K562 (cell line): ENCODE measurements at regions not wholly inside any gene's neighbourhood (a gene's known extent, or its start where the extent isn't known, plus 50 kb on each side); places are given as distances from the start of the nearest gene placed in this dataset.

Experiments used
- ATAC-seq: fragments of 200-7000 bp; cut with Tn5 transposase; 3 replicates; pipeline ENCODE4 v1.9.1; 2020; ENCODE audit warnings: moderate library complexity
- BruUV-seq: library from RNA; stranded (reverse); fragments of 400-500 nt; replicated peaks from 2 replicates; lab custom pipeline; 2021; lab: Mats Ljungman, UMichigan
- CTCF ChIA-PET: fragments of 300-600 bp; formaldehyde crosslinking; extraction: SDS; loops from one replicate; lab custom pipeline; 2021; ENCODE audit warnings: low intra/inter-chr PET ratio; lab: Yijun Ruan, JAX
- POLR2A ChIA-PET: fragments of 300-600, 350-650 bp; sonication (Branson Sonifier 250); formaldehyde crosslinking; extraction: SDS; loops from one replicate; lab custom pipeline; 2021; ENCODE audit warnings: antibody characterized with exemption, inconsistent platforms; lab: Yijun Ruan, JAX
- DNase-seq, 4 experiments: peaks; one replicate each; pipeline versions ENCODE4 v3.0.0 to v3.0.0-alpha.2; 2011 to 2018; ENCODE audit warnings: low spot score in 3 of 4, mixed read lengths in 3 of 4; ENCODE audit errors: extremely low read depth in 1 of 4
- FAIRE-seq: peaks from 2 replicates; lab custom pipeline; 2011; peaks lifted over from hg19 to GRCh38; lab: Jason Lieb, UNC
- H2AFZ ChIP-seq: 2 replicates; pipeline ENCODE4 v1.6.0; 2011; ENCODE audit warnings: low read depth, low read length, control low read depth, inconsistent platforms
- H3K27ac ChIP-seq: fragments of 200-600 bp; 3 replicates; pipeline ENCODE4 v1.8.0; 2011; ENCODE audit warnings: low read depth, mild to moderate bottlenecking, control low read depth, inconsistent platforms, low read length, moderate library complexity, mixed read lengths; ENCODE audit errors: extremely low read depth
- H3K27me3 ChIP-seq, 2 experiments: fragments of 300-600 bp in 1 of 2; 2 replicates in 1 of 2; 3 replicates in 1 of 2; pipeline versions ENCODE4 v1.6.0 to v1.8.0; 2011; ENCODE audit warnings: inconsistent platforms in 2 of 2, low read length in 2 of 2, mild to moderate bottlenecking in 1 of 2, mixed read lengths in 1 of 2, moderate library complexity in 1 of 2; ENCODE audit not compliant: control insufficient read depth in 2 of 2, insufficient read depth in 2 of 2
- H3K36me3 ChIP-seq: fragments of 300-600 bp; 3 replicates; pipeline ENCODE4 v1.8.0; 2011; ENCODE audit warnings: mild to moderate bottlenecking, low read length, inconsistent platforms; ENCODE audit not compliant: control insufficient read depth, insufficient read depth
- H3K4me1 ChIP-seq, 2 experiments: fragments of 200-600 bp in 1 of 2; replicated peaks in 1 of 2; 2 replicates in 1 of 2; 3 replicates in 1 of 2; pipeline versions ENCODE4 v1.5.1 to v1.8.0; 2011; ENCODE audit warnings: inconsistent platforms in 2 of 2, low read length in 2 of 2, mild to moderate bottlenecking in 1 of 2, mixed read lengths in 1 of 2, moderate library complexity in 1 of 2; ENCODE audit not compliant: control insufficient read depth in 2 of 2, insufficient read depth in 2 of 2
- H3K4me2 ChIP-seq: 2 replicates; pipeline ENCODE4 v1.6.1; 2011; ENCODE audit warnings: low read length, control low read depth, inconsistent platforms, mixed read lengths; ENCODE audit not compliant: insufficient read depth
- H3K4me3 ChIP-seq: fragments of 200-600 bp; sonication (generic), shearing (Covaris generic); 2 replicates; pipeline ENCODE4 v1.5.1; 2016; ENCODE audit warnings: control low read depth, inconsistent platforms
- H3K79me2 ChIP-seq: fragments of 200-600 bp; 3 replicates; pipeline ENCODE4 v1.8.0; 2011; ENCODE audit warnings: low read length, inconsistent platforms; ENCODE audit not compliant: control insufficient read depth, insufficient read depth
- H3K9ac ChIP-seq, 2 experiments: 2 replicates each; pipeline versions ENCODE4 v1.6.0 to v1.6.1; 2011; ENCODE audit warnings: low read depth in 2 of 2, low read length in 2 of 2, control low read depth in 1 of 2, inconsistent platforms in 1 of 2, mild to moderate bottlenecking in 1 of 2, mixed read lengths in 1 of 2; ENCODE audit not compliant: insufficient read depth in 1 of 2
- H3K9me1 ChIP-seq: one replicate; pipeline ENCODE4 v1.6.0; 2011; ENCODE audit warnings: inconsistent platforms, mild to moderate bottlenecking, low read length, moderate library complexity; ENCODE audit not compliant: control insufficient read depth, insufficient read depth
- H3K9me3 ChIP-seq: replicated peaks from 2 replicates; pipeline ENCODE4 v1.5.1; 2011; ENCODE audit warnings: low read depth, low read length, inconsistent platforms; ENCODE audit not compliant: control insufficient read depth, insufficient read depth
- H4K20me1 ChIP-seq: replicated peaks from 2 replicates; pipeline ENCODE4 v1.6.1; 2011; ENCODE audit warnings: low read length, inconsistent platforms, mixed read lengths; ENCODE audit not compliant: control insufficient read depth, insufficient read depth
- CTBP1 ChIP-seq: fragments of 450-650 bp; IDR thresholded peaks from 2 replicates; pipeline ENCODE4 v1.6.1; 2016; ENCODE audit warnings: borderline replicate concordance
- ELF1 ChIP-seq: fragments of 200-800 bp; sonication (Bioruptor generic); IDR thresholded peaks from 2 replicates; pipeline ENCODE4 v1.6.1; 2016; ENCODE audit warnings: missing genetic modification characterization, missing compliant biosample characterization
- EP300 ChIP-seq: IDR thresholded peaks from 2 replicates; pipeline ENCODE4 v1.6.1; 2012; ENCODE audit warnings: low read length, improper control_type of control experiment
- ETV1 ChIP-seq: fragments of 450-650 bp; conservative IDR thresholded peaks from 2 replicates; pipeline ENCODE4 v1.6.1; 2016; ENCODE audit warnings: missing genetic modification characterization, control low read depth, low read depth, missing compliant biosample characterization
- FOSL1 ChIP-seq: fragments of 200-800 bp; sonication (Bioruptor generic); conservative IDR thresholded peaks from 2 replicates; pipeline ENCODE4 v1.6.1; 2016; ENCODE audit warnings: missing genetic modification characterization, missing compliant biosample characterization
- JUND ChIP-seq, 2 experiments: IDR thresholded peaks; 2 replicates in 1 of 2; 3 replicates in 1 of 2; pipeline ENCODE4 v1.6.1; 2011; ENCODE audit warnings: borderline replicate concordance in 2 of 2, low read depth in 2 of 2, low read length in 2 of 2, improper control_type of control experiment in 1 of 2, missing biosample characterization in 1 of 2, missing genetic modification characterization in 1 of 2, missing genetic modification reagents in 1 of 2
- KAT7 ChIP-seq: sonication (generic); formaldehyde crosslinking; IDR thresholded peaks from 2 replicates; pipeline ENCODE4 v1.8.0; 2022; ENCODE audit warnings: missing genetic modification reagents, mild to moderate bottlenecking, borderline replicate concordance
- NFIC ChIP-seq: fragments of 450-650 bp; IDR thresholded peaks from 2 replicates; pipeline ENCODE4 v1.6.1; 2017; ENCODE audit warnings: mild to moderate bottlenecking, inconsistent platforms
- NR4A1 ChIP-seq, 2 experiments: fragments of 250-450 bp in 1 of 2; fragments of 450-650 bp in 1 of 2; sonication (Bioruptor Pico) in 1 of 2; IDR thresholded peaks; 2 replicates each; pipeline versions ENCODE4 v1.4.0 to v1.6.1; 2016 to 2020; ENCODE audit warnings: mild to moderate bottlenecking in 2 of 2, missing compliant biosample characterization in 1 of 2, missing genetic modification characterization in 1 of 2, moderate library complexity in 1 of 2
- RFX7 ChIP-seq: fragments of 250-450 bp; sonication (Bioruptor Pico); IDR thresholded peaks from 2 replicates; pipeline ENCODE4 v1.5.1; 2021; ENCODE audit warnings: mild to moderate bottlenecking
- TOE1 ChIP-seq, 2 experiments: fragments of 450-650 bp in 1 of 2; sonication (generic) in 1 of 2; formaldehyde crosslinking in 1 of 2; IDR thresholded peaks; 2 replicates each; pipeline versions ENCODE4 v1.7.1 to v1.8.0; 2016 to 2022; ENCODE audit warnings: borderline replicate concordance in 2 of 2, mild to moderate bottlenecking in 2 of 2, antibody characterized with exemption in 1 of 2, inconsistent platforms in 1 of 2, low read depth in 1 of 2, missing genetic modification reagents in 1 of 2, moderate library complexity in 1 of 2
- ZZZ3 ChIP-seq: fragments of 450-650 bp; IDR thresholded peaks from 2 replicates; pipeline ENCODE4 v1.6.1; 2016; ENCODE audit warnings: antibody characterized with exemption, mild to moderate bottlenecking, moderate library complexity
- WGBS: fragments of 100-300 bp; shearing (Covaris generic); methylation state at CpG from one replicate; pipeline ENCODE4 v1.1.6; 2016; ENCODE audit warnings: low coverage, mixed read lengths; ENCODE audit not compliant: insufficient coverage; ENCODE audit errors: missing lambda C conversion rate; 5-methylcytosine and 5-hydroxymethylcytosine counted together
- in situ Hi-C: fragments of 300-500 bp; cut with MboI; formaldehyde crosslinking; loops from 4 replicates; pipeline ENCODE4 v1.15.0; 2018; ENCODE audit warnings: inconsistent platforms, mixed read lengths
- intact Hi-C: fragments of 100-400 bp; cut with micrococcal nuclease; formaldehyde crosslinking; loops from 2 replicates; pipeline ENCODE4 v1.14.2; 2022
- TF ChIP-seq, protein P1 (sequence below): fragments of 450-650 bp; IDR thresholded peaks from 2 replicates; pipeline ENCODE4 v1.6.1; 2017; ENCODE audit warnings: mild to moderate bottlenecking, moderate library complexity
- TF ChIP-seq, protein P2 (sequence below): sonication (generic); formaldehyde crosslinking; IDR thresholded peaks from 2 replicates; pipeline ENCODE4 v1.8.1; 2023; ENCODE audit warnings: missing genetic modification reagents, mild to moderate bottlenecking, borderline replicate concordance

DNA sequence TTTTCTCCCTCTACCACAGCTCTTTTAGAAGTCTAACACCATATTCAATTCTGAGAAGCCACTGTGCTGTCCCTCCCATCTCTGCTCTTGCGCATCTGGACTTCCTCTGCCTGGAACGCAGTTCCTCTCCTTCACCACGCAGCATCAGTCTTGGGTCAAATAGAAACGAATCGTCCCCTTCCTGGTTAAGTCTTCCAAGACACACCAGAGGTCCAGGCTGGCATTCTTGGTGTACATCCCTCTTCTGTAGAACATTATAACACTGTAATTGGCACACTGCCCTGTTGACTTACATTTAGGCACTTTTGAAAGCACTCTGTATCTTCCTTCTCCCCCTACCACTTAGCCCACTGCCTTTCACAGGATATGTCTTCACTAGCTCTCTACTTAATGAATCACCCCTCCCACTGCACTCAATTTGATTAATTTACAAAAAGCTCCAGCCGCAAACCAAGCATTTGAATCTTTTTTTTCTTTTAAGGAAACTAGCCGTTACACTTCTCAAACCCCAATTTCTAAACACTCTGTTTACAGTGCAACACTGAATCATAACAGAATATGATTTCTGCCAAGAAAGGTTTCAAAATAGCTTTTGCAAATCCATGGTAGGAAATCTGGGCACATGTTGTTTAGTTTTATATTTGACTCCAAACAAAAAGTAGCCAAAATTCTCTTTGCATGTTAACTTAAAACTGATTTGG is 140.8 kb upstream of the CARMIL1 start:
- ChIA-PET POLR2A (interaction anchor here (1.1 kb wide), 1 partner anchor 18 kb away, joined by 3 read pairs; no protein-coding TSS in a partner anchor), CTCF (interaction anchor here (0.7 kb wide), 1 partner anchor 710 kb away, joined by 4 read pairs; no protein-coding TSS in a partner anchor)
- WGBS, result 2% methylated on average over 7 of the region's 7 CpGs
- Histone ChIP-seq H3K9ac (no peak overlapping the region), H3K9me1 (no peaks in the 10 kb centered on the region), H3K9me3 (no peaks in the 10 kb centered on the region), H4K20me1 (no peaks in the 10 kb centered on the region), H2AFZ (peak overlapping the region; percentile 61), H3K36me3 (no peaks in the 10 kb centered on the region), H3K4me3 (no peak overlapping the region), H3K27ac (no peak overlapping the region), H3K79me2 (no peaks in the 10 kb centered on the region), H3K4me1 (no peaks in the 10 kb centered on the region), H3K27me3 (no peaks in the 10 kb centered on the region), H3K4me2 (peak overlapping the region; percentile 46; the same call in 1 of the 2 replicates)
- DNase-seq, result peak in 1 of 4 experiments; percentile 39
- ATAC-seq, result peak; percentile 88
- FAIRE-seq, result no peak
- no TSS peak for BruUV-seq
- in situ Hi-C loops (no loop called here), intact Hi-C loops (no loop called here)
- TF ChIP-seq JUND (IDR thresholded peaks at IDR 0.05; ENCODE audit: borderline replicate concordance, low read depth, low read length), result no peak
- TF ChIP-seq JUND (tag; IDR thresholded peaks at IDR 0.05; ENCODE audit: borderline replicate concordance, low read depth, low read length), result peak; percentile 32; the same call in 1 of the 3 replicates
- 0 out of 2 replicates have a peak, but pooled peaks have one; percentile 13 for TF ChIP-seq NFIC
- TF ChIP-seq RFX7, result no peak
- peak; percentile 36; the same call in 1 of the 2 replicates for TF ChIP-seq ELF1 (tag)
- TF ChIP-seq FOSL1, result no peak
- peak; percentile 54 for TF ChIP-seq ETV1 (tag)
- TF ChIP-seq NR4A1 (CRISPR knock-in tag; IDR thresholded peaks at IDR 0.05), result no peak
- no peak for TF ChIP-seq NR4A1 (tag; IDR thresholded peaks at IDR 0.05)
- TF ChIP-seq, protein P1, sequence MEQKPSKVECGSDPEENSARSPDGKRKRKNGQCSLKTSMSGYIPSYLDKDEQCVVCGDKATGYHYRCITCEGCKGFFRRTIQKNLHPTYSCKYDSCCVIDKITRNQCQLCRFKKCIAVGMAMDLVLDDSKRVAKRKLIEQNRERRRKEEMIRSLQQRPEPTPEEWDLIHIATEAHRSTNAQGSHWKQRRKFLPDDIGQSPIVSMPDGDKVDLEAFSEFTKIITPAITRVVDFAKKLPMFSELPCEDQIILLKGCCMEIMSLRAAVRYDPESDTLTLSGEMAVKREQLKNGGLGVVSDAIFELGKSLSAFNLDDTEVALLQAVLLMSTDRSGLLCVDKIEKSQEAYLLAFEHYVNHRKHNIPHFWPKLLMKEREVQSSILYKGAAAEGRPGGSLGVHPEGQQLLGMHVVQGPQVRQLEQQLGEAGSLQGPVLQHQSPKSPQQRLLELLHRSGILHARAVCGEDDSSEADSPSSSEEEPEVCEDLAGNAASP, result no peak
- TF ChIP-seq ZZZ3, result no peak
- TF ChIP-seq CTBP1, result peak; percentile 61
- TF ChIP-seq, protein P2, sequence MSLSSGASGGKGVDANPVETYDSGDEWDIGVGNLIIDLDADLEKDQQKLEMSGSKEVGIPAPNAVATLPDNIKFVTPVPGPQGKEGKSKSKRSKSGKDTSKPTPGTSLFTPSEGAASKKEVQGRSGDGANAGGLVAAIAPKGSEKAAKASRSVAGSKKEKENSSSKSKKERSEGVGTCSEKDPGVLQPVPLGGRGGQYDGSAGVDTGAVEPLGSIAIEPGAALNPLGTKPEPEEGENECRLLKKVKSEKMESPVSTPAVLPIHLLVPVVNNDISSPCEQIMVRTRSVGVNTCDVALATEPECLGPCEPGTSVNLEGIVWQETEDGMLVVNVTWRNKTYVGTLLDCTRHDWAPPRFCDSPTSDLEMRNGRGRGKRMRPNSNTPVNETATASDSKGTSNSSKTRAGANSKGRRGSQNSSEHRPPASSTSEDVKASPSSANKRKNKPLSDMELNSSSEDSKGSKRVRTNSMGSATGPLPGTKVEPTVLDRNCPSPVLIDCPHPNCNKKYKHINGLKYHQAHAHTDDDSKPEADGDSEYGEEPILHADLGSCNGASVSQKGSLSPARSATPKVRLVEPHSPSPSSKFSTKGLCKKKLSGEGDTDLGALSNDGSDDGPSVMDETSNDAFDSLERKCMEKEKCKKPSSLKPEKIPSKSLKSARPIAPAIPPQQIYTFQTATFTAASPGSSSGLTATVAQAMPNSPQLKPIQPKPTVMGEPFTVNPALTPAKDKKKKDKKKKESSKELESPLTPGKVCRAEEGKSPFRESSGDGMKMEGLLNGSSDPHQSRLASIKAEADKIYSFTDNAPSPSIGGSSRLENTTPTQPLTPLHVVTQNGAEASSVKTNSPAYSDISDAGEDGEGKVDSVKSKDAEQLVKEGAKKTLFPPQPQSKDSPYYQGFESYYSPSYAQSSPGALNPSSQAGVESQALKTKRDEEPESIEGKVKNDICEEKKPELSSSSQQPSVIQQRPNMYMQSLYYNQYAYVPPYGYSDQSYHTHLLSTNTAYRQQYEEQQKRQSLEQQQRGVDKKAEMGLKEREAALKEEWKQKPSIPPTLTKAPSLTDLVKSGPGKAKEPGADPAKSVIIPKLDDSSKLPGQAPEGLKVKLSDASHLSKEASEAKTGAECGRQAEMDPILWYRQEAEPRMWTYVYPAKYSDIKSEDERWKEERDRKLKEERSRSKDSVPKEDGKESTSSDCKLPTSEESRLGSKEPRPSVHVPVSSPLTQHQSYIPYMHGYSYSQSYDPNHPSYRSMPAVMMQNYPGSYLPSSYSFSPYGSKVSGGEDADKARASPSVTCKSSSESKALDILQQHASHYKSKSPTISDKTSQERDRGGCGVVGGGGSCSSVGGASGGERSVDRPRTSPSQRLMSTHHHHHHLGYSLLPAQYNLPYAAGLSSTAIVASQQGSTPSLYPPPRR, result no peak
- TF ChIP-seq EP300, result no peak
- TF ChIP-seq KAT7 (CRISPR knock-in tag), result no peak
- TF ChIP-seq TOE1 (IDR thresholded peaks at IDR 0.05; ENCODE audit: borderline replicate concordance), result no peak
- no peak for TF ChIP-seq TOE1 (CRISPR knock-in tag; IDR thresholded peaks at IDR 0.05; ENCODE audit: borderline replicate concordance, low read depth)
